ENCODE measurements at regions not wholly inside any gene's neighbourhood (a gene's known extent, or its start where the extent isn't known, plus 50 kb on each side); places are given as distances from the start of the nearest gene placed in this dataset.

- TF ChIP-seq CTCF (IDR thresholded peaks at IDR 0.05) (no peak), POLR2A (IDR thresholded peaks at IDR 0.05) (no peak)
Observed at GRCh38 chr18:6576718-6577375, 152.7 kb upstream of the ARHGAP28 start.
